ENCODE measurements at regions not wholly inside any gene's neighbourhood (a gene's known extent, or its start where the extent isn't known, plus 50 kb on each side); places are given as distances from the start of the nearest gene placed in this dataset.

- no peak for TF ChIP-seq EP300 (IDR thresholded peaks at IDR 0.05)
- TF ChIP-seq CTCF (IDR thresholded peaks at IDR 0.05) = no peak
- TF ChIP-seq POLR2A (IDR thresholded peaks at IDR 0.05) = no peak
- H3K36me3 ChIP-seq = no peaks in the 10 kb centered on the region
- no peak for DNase-seq
- H3K4me1 ChIP-seq (ENCODE audit: insufficient read depth) = no peaks in the 10 kb centered on the region
- H3K4me3 ChIP-seq = no peak overlapping the region
- WGBS, 3 donors = 74 to 82% (median 80%) methylated on average over 1 of the region's 1 CpG
- H3K27me3 ChIP-seq = no peaks in the 10 kb centered on the region
- no peaks in the 10 kb centered on the region for H3K9me3 ChIP-seq
- intact Hi-C loops (cut with DNase I) = no loop called here
- no peak overlapping the region for H3K27ac ChIP-seq
Measured at GRCh38 chr11:79683930-79684329, 243.1 kb upstream of the TENM4 start.

GRCh38 chr11:79678780-79679452, 238.1 kb upstream of the TENM4 start:
- Histone ChIP-seq H3K4me1 (ENCODE audit: insufficient read depth) (no peaks in the 10 kb centered on the region), H3K36me3 (no peaks in the 10 kb centered on the region), H3K4me3 (no peak overlapping the region), H3K27ac (no peak overlapping the region), H3K27me3 (no peaks in the 10 kb centered on the region), H3K9me3 (no peaks in the 10 kb centered on the region)
- no peak for TF ChIP-seq CTCF (IDR thresholded peaks at IDR 0.05)
- no peak for TF ChIP-seq EP300 (IDR thresholded peaks at IDR 0.05)
- TF ChIP-seq POLR2A (IDR thresholded peaks at IDR 0.05) = no peak
- no peak for DNase-seq
- WGBS, 3 donors = 58 to 63% (median 61%) methylated on average over 5 of the region's 5 CpGs
- intact Hi-C loops (cut with DNase I) = no loop called here

DNA sequence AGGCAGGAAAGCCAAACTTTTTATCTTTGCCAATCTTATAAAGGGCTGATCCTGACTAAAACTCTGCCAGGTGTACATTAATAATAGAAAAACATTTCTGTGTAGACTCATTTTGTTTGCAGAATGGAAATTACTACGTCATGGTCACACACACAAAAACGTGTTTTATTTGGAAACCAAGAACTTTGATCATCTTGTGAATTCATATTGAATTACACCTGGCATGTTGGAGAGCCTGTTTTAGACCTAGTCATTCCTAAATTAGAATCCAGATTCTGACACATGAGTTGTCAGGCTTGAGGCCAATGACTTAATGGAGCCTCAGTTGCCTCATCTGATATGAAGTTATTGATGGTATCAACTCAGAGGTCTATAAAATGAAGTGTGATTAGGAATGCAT, 235.6 kb upstream of the TENM4 start:
- no peaks in the 10 kb centered on the region for H3K27me3 ChIP-seq
- whole genome bisulfite sequencing, 3 donors = 70 to 85% (median 75%) methylated on average over 2 of the region's 2 CpGs
- H3K9me3 ChIP-seq = no peaks in the 10 kb centered on the region
- H3K4me1 ChIP-seq (ENCODE audit: insufficient read depth) = no peaks in the 10 kb centered on the region
- TF ChIP-seq EP300 (IDR thresholded peaks at IDR 0.05) (no peak), POLR2A (IDR thresholded peaks at IDR 0.05) (no peak), CTCF (IDR thresholded peaks at IDR 0.05) (no peak)
- H3K4me3 ChIP-seq = no peak overlapping the region
- no peaks in the 10 kb centered on the region for H3K36me3 ChIP-seq
- intact Hi-C loops (cut with DNase I) = no loop called here
- no peak for DNase-seq
- no peak overlapping the region for H3K27ac ChIP-seq

DNA sequence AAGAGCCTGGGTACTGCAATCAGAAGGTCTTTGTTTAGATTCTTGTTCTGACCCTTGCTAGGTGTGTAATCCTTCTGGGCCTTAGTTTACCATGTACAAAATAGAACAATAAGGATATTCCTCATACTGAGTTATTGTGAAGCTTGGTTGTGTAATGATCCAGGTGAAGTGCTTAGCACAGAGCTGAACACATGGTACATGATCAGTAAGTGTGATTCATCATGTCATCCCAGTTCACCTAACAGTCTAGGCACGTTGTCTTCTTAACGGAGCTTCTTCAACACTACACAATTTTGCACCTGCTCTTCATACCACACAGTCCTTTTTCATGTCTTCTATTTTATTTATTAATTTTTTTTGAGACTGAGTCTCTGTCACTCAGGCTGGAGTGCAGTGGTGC, 234.3 kb upstream of the TENM4 start:
- no peaks in the 10 kb centered on the region for H3K9me3 ChIP-seq
- no peaks in the 10 kb centered on the region for H3K36me3 ChIP-seq
- no peak overlapping the region for H3K4me3 ChIP-seq
- TF ChIP-seq POLR2A (IDR thresholded peaks at IDR 0.05) (no peak), CTCF (IDR thresholded peaks at IDR 0.05) (no peak), EP300 (IDR thresholded peaks at IDR 0.05) (no peak)
- intact Hi-C loops (cut with DNase I) = no loop called here
- H3K27ac ChIP-seq = no peak overlapping the region
- DNase-seq = no peak
- H3K27me3 ChIP-seq = no peaks in the 10 kb centered on the region
- no peaks in the 10 kb centered on the region for H3K4me1 ChIP-seq (ENCODE audit: insufficient read depth)
- 90 to 98% (median 93%) methylated on average over 2 of the region's 2 CpGs for WGBS, 3 donors
